ENCODE measurements at regions not wholly inside any gene's neighbourhood (a gene's known extent, or its start where the extent isn't known, plus 50 kb on each side); places are given as distances from the start of the nearest gene placed in this dataset.

DNA sequence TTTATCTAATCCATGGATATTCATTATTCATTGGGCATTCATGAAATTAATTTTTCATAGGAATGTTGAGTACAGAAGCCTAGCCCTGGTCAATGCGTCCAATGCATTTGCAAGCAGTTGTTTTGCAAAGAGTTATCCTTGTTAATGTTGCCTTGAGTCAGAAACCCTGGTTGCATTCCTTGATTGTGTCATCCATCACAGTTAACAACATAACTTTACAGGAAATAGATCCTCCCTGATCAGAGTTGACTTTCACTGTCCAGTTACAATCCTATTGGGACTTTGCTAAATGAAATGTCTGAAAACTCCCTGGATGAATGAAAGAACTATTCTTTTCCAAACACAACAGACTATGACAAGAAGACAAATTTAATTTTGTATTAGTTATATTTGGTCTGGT, 924.3 kb upstream of the SLIT2 start:
- H3K4me1 ChIP-seq: no peaks in the 10 kb centered on the region
- ATAC-seq: no peak
- no peak overlapping the region for H3K27ac ChIP-seq
- no peaks in the 10 kb centered on the region for H3K36me3 ChIP-seq
- DNase-seq: no peak
- intact Hi-C loops (cut with DNase I): no loop called here
- no peak overlapping the region for H3K4me3 ChIP-seq
- H3K9me3 ChIP-seq: no peaks in the 10 kb centered on the region
- TF ChIP-seq, protein P1, sequence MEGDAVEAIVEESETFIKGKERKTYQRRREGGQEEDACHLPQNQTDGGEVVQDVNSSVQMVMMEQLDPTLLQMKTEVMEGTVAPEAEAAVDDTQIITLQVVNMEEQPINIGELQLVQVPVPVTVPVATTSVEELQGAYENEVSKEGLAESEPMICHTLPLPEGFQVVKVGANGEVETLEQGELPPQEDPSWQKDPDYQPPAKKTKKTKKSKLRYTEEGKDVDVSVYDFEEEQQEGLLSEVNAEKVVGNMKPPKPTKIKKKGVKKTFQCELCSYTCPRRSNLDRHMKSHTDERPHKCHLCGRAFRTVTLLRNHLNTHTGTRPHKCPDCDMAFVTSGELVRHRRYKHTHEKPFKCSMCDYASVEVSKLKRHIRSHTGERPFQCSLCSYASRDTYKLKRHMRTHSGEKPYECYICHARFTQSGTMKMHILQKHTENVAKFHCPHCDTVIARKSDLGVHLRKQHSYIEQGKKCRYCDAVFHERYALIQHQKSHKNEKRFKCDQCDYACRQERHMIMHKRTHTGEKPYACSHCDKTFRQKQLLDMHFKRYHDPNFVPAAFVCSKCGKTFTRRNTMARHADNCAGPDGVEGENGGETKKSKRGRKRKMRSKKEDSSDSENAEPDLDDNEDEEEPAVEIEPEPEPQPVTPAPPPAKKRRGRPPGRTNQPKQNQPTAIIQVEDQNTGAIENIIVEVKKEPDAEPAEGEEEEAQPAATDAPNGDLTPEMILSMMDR (IDR thresholded peaks at IDR 0.05): no peak
- no peaks in the 10 kb centered on the region for H3K27me3 ChIP-seq (ENCODE audit: low read depth)

DNA sequence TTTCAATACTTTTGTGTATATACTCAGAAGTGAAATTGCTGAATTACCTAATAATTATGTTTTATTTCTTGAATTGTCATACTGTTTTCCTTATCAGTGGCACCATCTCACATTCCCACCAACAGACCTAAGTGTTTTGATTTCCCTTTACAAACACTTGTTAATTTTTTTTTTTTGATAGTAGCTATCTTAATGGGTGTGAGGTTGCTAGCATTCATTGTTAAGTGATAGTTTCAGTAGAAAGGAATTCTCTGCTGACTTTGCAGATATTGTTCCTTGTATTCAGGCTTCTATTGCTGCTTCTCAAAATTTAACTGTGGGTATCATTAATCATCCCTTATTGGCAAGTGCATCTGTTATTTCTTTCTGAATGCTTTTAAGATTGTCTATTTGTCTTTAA, 927.5 kb upstream of the SLIT2 start:
- ATAC-seq (peak in 1 of 2 donors; percentile 67), DNase-seq (no peak)
- TF ChIP-seq, protein P1 (IDR thresholded peaks at IDR 0.05): no peak
- intact Hi-C loops (cut with DNase I): no loop called here
- Histone ChIP-seq H3K4me3 (no peak overlapping the region), H3K36me3 (no peaks in the 10 kb centered on the region), H3K27ac (no peak overlapping the region), H3K4me1 (no peaks in the 10 kb centered on the region), H3K9me3 (no peaks in the 10 kb centered on the region), H3K27me3 (ENCODE audit: low read depth) (no peaks in the 10 kb centered on the region)

DNA sequence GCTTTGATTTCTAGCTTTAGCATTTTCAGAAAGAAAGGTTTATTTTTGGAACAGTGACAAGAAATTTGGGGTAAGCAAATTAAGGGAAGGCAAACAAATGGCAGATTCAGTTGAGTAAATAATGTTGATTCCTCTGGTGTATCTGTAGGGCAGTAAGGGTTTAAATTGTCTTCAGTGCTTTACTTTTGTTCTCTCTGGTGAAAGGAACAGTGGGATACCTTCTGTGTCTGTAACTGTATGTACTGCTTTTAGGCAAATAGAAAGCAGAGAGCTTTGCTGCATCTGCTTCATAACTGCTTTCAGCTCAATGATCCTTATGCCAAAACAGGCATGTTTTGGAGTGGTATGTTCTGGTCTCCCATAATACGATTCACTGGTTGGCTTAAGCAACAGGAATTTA, 932.1 kb upstream of the SLIT2 start:
- no peaks in the 10 kb centered on the region for H3K4me1 ChIP-seq
- DNase-seq: no peak
- intact Hi-C loops (cut with DNase I): no loop called here

DNA sequence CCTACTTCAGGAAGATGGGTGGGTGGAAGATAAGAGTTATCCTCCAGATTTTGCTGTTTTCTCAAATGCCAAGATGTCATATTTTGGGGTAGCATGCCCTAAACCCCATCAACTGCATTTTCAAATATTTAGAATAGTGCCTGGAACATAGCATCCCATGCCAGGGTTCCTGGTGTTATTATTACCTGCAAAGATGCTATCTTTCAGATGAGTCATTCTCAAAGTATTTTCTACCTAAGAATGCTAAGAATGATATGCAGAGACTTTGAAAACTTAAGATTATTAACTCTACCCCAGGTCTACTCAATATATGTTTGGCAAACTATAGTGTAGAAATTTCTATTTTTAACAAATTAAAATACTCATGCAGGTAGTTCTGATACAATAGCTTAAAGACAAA, 934.3 kb upstream of the SLIT2 start:
- intact Hi-C loops (cut with DNase I): no loop called here
- no peak overlapping the region for H3K4me3 ChIP-seq
- DNase-seq: no peak
- no peak overlapping the region for H3K27ac ChIP-seq
- H3K27me3 ChIP-seq (ENCODE audit: low read depth): no peaks in the 10 kb centered on the region
- no peaks in the 10 kb centered on the region for H3K9me3 ChIP-seq
- no peaks in the 10 kb centered on the region for H3K4me1 ChIP-seq
- TF ChIP-seq, protein P1 (IDR thresholded peaks at IDR 0.05): no peak
- ATAC-seq: no peak
- no peaks in the 10 kb centered on the region for H3K36me3 ChIP-seq

More for the DNA sequence above, 932.1 kb upstream of the SLIT2 start:
- Histone ChIP-seq H3K27ac (no peak overlapping the region), H3K4me3 (no peak overlapping the region), H3K9me3 (no peaks in the 10 kb centered on the region), H3K27me3 (ENCODE audit: low read depth) (no peaks in the 10 kb centered on the region), H3K36me3 (no peaks in the 10 kb centered on the region)
- TF ChIP-seq, protein P1 (IDR thresholded peaks at IDR 0.05): no peak
- ATAC-seq: no peak

DNA sequence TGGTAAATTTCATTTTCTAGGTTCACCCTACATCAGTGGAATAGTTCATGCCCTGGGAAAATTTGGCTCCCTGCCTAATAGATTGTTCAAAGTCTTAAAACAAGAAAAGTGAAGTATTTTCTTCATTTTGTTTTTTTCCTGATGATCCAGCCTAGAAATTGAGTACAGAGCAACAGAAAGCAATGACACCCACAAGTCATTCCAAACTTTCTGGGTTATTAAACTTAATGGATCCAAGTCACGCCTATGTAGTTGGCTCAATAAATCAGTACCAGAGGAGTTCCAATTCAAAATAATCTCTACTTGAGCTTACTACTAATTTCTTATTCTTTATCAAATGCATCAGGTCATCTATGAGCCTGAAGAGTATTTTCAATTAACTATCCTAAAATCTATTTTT, 937.6 kb upstream of the SLIT2 start:
- TF ChIP-seq, protein P1 (IDR thresholded peaks at IDR 0.05): no peak
- Histone ChIP-seq H3K27ac (no peak overlapping the region), H3K4me1 (no peaks in the 10 kb centered on the region), H3K9me3 (no peaks in the 10 kb centered on the region), H3K36me3 (no peaks in the 10 kb centered on the region), H3K27me3 (ENCODE audit: low read depth) (no peaks in the 10 kb centered on the region), H3K4me3 (no peak overlapping the region)
- intact Hi-C loops (cut with DNase I): no loop called here
- ATAC-seq: no peak
- no peak for DNase-seq

DNA sequence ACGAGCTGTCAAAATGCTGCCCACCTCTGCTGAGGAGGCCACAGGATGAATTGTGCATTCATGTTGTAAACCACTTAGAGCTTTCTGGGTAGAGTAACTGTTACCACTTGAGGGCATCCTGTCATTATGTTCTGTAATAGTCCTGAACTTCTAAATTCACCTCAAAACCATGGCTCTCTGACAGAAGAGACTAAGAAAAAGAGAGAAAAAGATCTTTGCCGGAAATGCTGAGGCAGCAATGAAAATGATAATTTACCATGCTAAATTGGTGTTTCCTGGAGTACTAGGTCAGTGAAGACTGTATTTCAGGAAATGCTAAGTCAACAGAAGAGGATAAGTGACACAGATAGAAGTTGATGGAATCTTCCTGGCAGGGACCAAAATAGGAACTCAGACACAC, 942.3 kb upstream of the SLIT2 start:
- Histone ChIP-seq H3K36me3 (no peaks in the 10 kb centered on the region), H3K27me3 (ENCODE audit: low read depth) (no peaks in the 10 kb centered on the region), H3K27ac (no peak overlapping the region), H3K4me3 (no peak overlapping the region), H3K4me1 (no peaks in the 10 kb centered on the region), H3K9me3 (no peaks in the 10 kb centered on the region)
- TF ChIP-seq, protein P1 (IDR thresholded peaks at IDR 0.05): peak; percentile 15
- ATAC-seq (no peak), DNase-seq (no peak)
- intact Hi-C loops (cut with DNase I): no loop called here

All from lower lobe of right lung (tissue), 2 donors.